ENCODE measurements at regions not wholly inside any gene's neighbourhood (a gene's known extent, or its start where the extent isn't known, plus 50 kb on each side); places are given as distances from the start of the nearest gene placed in this dataset.
"Not testable (repeated sequence)": the region's sequence is repeated elsewhere in the genome, so short reads cannot be mapped to it uniquely, and the experiment has no call there.

GRCh38 chrX:7372825-7373525, 225.0 kb upstream of the PUDP start:
- DNase-seq = peak; percentile 9 to 37 (median 22)

GRCh38 chrX:7362111-7362510, 214.2 kb upstream of the PUDP start:
- DNase-seq = no peak

GRCh38 chrX:7351926-7352325, 204.0 kb upstream of the PUDP start:
- no peak for DNase-seq

- DNase-seq = no peak
Measured at GRCh38 chrX:7347465-7347864, 199.5 kb upstream of the PUDP start.

- no peak for DNase-seq
Measured at GRCh38 chrX:7346021-7346420, 198.1 kb upstream of the PUDP start.

- DNase-seq = no peak
Measured at GRCh38 chrX:7343181-7343580, 195.2 kb upstream of the PUDP start.

GRCh38 chrX:7335816-7336362, 187.9 kb upstream of the PUDP start:
- DNase-seq = not testable (repeated sequence)

- DNase-seq = no peak
Measured at GRCh38 chrX:7334253-7334935, 186.4 kb upstream of the PUDP start.

- no peak for DNase-seq
Measured at GRCh38 chrX:7330971-7331746, 183.2 kb upstream of the PUDP start.

GRCh38 chrX:7330556-7330955, 182.6 kb upstream of the PUDP start:
- no peak for DNase-seq

- DNase-seq = no peak
Measured at GRCh38 chrX:7318661-7319060, 170.7 kb upstream of the PUDP start.

- DNase-seq = no peak
Measured at GRCh38 chrX:7318241-7318640, 170.3 kb upstream of the PUDP start.

- no peak for DNase-seq
Measured at GRCh38 chrX:7316887-7317286, 168.9 kb upstream of the PUDP start.

- no peak for DNase-seq
Measured at GRCh38 chrX:7316280-7316679, 168.3 kb upstream of the PUDP start.

- DNase-seq = no peak
Measured at GRCh38 chrX:7314425-7314824, 166.5 kb upstream of the PUDP start.

- DNase-seq = no peak
Measured at GRCh38 chrX:7307720-7308119, 159.8 kb upstream of the PUDP start.

GRCh38 chrX:7294483-7294882, 146.5 kb upstream of the PUDP start:
- no peak for DNase-seq

- DNase-seq = no peak
Measured at GRCh38 chrX:7286168-7286837, 138.3 kb upstream of the PUDP start.

- DNase-seq = no peak
Measured at GRCh38 chrX:7285765-7286164, 137.8 kb upstream of the PUDP start.

- DNase-seq = no peak
Measured at GRCh38 chrX:7283741-7284140, 135.8 kb upstream of the PUDP start.

- no peak for DNase-seq
Measured at GRCh38 chrX:7280520-7280919, 132.6 kb upstream of the PUDP start.

- DNase-seq = peak in 1 of 4 experiments; percentile 28
Measured at GRCh38 chrX:7272346-7272745, 124.4 kb upstream of the PUDP start.

GRCh38 chrX:7270933-7271332, 123.0 kb upstream of the PUDP start:
- no peak for DNase-seq

All from suppressor macrophage (primary cell).